ENCODE measurements at regions not wholly inside any gene's neighbourhood (a gene's known extent, or its start where the extent isn't known, plus 50 kb on each side); places are given as distances from the start of the nearest gene placed in this dataset.

GRCh38 chr1:199295107-199295506 lies 656.3 kb downstream of the PTPRC start:
- no peak for DNase-seq

- DNase-seq: no peak
Observed at GRCh38 chr1:199297174-199297573, 658.3 kb downstream of the PTPRC start.

DNA sequence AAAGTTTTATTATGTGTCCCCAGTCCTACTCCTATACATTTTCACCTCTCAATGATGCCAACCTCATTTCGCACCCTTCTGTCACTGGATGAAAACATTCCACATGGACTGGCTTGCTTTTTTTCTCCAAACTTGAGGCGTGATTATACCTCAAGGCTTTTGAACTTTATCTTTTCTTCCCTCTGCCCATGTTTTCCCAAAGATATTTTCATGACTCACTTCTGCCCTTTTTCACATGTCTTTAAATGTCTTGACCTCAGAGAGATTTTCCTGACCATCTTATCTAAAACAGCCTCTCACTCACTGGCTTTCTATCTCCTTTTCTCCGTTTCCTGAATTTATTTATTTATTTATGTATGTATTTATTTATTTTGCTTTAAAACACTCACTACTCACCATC lies 659.0 kb downstream of the PTPRC start:
- DNase-seq: no peak

DNA sequence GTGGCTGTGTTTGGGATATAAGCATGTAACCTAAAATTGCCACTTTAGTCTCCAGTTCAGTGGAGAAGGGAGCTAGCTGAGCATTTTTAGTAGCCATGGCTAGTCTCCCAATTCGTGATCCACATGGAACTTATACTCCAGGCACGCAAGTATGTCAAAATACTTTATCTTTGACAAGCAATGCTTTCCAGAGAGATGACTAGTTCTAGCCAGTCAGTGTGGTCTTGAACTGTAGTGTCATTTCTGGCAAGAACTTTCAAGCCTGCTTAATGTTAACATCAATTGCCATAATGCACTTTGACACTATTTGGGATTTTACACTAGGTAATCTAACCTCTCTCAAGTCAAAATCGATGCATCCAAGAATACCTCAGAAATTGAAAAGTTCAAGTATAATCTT lies 660.0 kb downstream of the PTPRC start:
- DNase-seq: no peak

DNA sequence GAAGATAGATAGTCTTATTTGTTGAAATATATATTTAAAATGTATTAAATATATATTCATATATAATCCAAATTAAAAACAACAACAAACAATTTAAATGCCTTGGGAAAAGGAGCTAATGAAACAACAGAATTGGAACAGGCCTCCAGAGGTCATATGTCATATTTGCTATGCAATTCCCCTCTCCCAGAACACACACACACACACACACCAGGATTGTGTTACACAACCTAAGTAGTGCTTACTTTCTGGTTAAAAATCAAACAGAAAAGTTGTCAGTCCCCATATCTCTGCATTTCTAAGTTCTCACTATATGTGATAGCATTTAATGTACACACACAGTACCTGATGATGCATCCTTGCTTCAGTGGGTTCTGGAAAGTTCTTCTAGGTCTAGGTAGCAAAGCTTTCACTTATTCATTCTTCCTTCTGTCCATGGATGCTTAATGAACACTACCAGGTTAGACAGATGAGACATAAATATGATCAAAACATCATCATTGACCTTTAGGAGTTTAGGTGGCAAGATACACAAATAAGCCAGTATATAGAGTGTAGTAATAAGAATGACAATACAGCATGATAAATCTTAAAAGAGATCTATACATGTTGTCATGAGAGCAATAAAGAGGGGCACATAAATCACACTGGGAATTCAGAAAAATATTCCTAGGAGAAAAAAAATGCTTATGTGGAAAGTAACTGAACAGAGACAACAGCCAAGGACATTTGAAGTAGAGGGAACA lies 662.8 kb downstream of the PTPRC start:
- no peak for DNase-seq

- DNase-seq: no peak
Observed at GRCh38 chr1:199302554-199302953, 663.7 kb downstream of the PTPRC start.

DNA sequence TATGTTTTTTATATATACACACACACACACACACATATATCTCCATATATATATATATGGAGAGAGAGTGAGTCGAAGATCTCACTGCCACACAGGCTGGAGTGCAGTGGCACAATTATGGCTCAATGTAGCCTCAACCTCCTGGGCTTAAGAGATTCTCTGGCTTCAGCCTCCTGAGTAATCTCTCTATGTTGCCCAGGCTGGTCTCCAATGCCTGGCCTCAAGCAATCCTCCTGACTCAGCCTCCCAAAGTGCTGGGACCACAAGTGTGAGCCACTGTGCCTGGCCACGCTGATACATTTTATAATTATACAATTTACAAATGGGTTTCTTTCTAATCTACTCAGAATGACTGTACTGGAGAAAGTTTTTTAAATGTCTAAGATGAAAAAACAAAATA lies 664.2 kb downstream of the PTPRC start:
- no peak for DNase-seq

GRCh38 chr1:199305053-199305452 lies 666.2 kb downstream of the PTPRC start:
- no peak for DNase-seq

- DNase-seq: no peak
Observed at GRCh38 chr1:199307496-199308264, 668.8 kb downstream of the PTPRC start.

DNA sequence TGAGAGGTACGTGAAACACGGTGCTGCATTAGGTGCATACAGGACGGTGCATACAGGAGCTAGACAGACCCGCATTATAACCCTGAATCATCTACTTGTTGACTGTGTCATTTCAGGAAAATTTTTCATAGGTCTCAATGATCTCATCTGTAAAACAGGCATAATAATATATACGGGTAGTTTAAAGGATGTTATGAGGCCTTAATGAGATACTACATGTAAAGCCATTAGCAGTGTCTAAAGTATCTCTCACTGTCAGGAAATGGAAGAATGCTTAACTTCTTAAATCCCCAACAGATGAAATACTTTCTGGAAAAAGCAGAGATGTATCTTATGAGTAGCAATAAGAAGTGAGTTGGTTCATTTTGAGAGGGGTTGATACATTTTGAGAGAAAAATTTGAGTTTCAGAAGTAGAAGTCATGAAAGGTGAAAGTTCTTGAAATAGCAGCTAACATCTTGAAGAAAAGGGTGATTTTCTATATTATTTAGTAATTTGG lies 669.6 kb downstream of the PTPRC start:
- no peak for DNase-seq

DNA sequence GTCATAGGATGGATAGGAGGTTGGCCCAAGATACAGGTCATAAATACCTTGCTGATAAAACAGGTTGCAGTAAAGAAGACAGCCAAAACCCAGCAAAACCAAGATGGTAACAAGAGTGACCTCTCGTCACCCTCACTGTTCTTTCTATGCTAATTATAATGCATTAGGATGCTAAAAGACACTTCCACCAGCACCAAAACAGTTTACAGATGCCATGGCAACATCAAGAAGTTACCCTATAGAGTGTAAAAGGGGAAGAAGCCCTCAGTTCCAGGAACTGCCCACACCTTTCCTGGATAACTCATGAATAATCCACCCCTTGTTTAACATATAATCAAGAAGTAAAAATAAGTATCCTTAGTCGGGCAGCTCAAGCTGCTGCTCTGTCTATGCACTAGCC lies 671.9 kb downstream of the PTPRC start:
- DNase-seq: no peak

- DNase-seq: no peak
Observed at GRCh38 chr1:199311478-199312262, 672.8 kb downstream of the PTPRC start.

- no peak for DNase-seq
Observed at GRCh38 chr1:199312626-199313025, 673.8 kb downstream of the PTPRC start.

- no peak for DNase-seq
Observed at GRCh38 chr1:199313444-199313843, 674.6 kb downstream of the PTPRC start.

DNA sequence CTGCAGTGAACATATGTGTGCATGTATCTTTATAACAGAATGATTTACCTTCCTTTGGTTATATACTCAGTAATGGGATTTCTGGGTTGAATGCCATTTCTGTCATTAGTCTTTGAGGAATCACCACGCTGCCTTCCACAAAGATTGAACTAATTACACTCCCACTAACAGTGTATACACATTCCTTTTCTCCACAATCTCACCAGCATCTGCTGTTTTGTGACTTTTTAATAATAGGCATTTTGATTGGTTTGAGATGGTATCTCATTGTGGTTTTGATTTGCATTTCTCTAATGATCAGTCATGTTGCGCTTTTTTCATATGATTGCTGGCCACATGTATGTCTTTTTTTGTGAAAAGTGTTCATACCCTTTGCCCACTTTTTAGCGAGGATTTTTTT lies 680.5 kb downstream of the PTPRC start:
- DNase-seq: no peak

GRCh38 chr1:199322278-199322677 lies 683.4 kb downstream of the PTPRC start:
- no peak for DNase-seq

DNA sequence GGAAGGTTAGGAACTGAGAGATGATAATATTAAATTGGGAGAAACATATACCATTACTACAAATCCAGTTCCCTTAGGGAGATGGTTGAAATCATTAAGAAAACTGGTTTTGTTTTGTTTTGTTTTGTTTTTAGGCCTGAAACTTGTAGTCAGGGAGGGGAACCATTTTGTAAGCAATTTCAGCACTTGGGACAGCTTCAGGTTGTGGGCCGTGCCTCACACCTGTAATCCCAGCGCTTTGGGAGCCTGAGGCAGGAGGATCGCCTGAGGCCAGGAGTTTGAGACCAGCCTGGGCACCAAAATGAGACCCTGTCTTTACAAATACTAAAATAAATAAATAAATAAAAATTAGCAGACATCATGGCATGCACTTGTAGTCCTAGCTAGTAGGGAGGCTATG lies 694.3 kb upstream of the NR5A2 start:
- DNase-seq: no peak

GRCh38 chr1:199335496-199335895 lies 692.0 kb upstream of the NR5A2 start:
- no peak for DNase-seq

DNA sequence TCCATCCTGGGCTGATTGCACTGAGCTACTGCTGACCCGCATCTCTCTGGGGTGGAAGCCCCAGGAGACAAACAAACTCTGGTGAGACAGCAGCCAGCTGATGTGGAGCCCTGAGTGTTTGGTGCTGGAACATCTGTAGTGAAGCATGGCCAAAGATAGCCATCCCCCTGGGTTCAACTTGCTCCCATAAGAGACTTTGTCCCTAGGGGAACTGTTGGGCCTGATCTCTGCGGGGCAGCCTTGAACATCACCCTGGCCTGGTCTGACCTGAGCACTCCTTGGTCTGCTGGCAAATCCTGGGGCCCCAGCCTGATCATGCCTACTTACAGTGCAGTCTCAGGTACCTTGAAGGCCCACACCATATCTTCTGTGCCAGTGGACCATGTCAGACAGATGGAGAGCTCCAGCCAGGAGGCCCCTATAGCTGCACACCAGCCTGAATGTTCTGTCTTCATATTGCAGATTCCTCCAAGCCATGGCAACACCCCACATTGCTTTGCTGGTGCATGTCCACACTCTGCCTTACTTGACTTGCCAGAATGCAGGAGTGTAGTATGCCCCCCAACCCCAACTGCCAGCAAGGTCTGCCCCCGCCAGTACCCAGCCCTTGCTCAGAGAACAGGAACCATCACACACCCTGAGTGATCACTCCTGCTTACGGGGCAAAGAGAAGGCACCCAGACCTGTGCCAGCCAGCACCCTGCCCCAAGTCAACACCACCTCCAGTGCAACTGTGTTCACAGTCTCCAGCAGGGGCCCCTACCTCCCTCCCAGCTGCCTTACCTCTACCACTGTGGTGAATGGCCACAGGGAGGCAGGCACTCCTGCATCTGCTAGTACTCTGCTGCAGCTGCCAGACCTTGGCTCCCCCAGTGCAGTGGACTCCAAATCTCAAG lies 690.5 kb upstream of the NR5A2 start:
- DNase-seq: no peak

- DNase-seq: no peak
Observed at GRCh38 chr1:199338760-199339159, 688.8 kb upstream of the NR5A2 start.

- DNase-seq: no peak
Observed at GRCh38 chr1:199352351-199352750, 675.2 kb upstream of the NR5A2 start.

DNA sequence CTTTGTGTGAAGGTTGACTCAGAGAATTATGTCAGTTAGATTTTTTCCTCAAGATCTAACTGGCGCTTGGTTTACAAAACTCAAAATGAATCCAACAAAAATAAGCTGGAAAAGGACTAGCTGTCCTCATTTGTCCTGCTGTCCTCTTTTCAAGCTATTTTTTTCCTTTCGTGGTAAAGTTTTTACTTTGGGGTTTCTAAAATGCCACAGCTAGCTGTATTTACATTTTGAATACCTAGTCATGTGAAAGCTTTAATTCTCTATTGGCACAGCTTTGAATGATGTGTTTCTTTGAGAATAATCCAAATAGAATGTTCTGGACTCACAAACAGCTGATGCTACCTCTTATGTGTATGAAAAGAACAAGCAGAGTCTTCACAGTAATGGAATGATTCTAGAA lies 673.6 kb upstream of the NR5A2 start:
- DNase-seq: no peak

- DNase-seq: no peak
Observed at GRCh38 chr1:199356561-199356960, 670.9 kb upstream of the NR5A2 start.
